ENCODE measurements at regions not wholly inside any gene's neighbourhood (a gene's known extent, or its start where the extent isn't known, plus 50 kb on each side); places are given as distances from the start of the nearest gene placed in this dataset.

DNA sequence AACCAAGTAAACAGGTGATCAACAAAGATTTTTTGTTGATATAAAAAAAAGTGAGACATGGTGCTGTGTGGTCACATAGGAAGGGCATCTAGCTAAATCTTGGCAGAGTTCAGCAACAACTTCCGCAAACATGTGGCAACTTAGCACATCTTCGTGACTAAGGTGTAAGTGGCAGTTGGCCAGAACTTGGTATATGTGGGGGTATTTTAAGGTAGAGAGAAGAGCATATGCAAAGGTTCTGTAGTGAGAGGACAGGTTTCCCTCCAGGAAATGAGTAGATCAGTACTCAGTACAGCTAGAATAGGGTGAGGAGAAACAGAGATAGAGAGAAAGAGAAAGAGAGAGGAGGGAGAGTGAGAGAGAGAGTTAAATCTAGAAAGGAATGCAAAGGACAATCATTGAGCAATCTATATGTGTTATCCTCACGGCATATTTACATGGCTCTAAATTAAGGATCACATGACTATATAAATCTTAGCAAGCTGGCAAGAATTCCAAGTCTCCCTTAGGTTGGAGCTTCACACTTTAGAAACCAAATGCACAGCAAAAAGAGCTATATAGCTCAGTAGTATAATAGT, 227.7 kb upstream of the HMGA2 start:
- DNase-seq (ENCODE audit: low read depth in 2 of 3, low spot score in 2 of 3): no peak

DNA sequence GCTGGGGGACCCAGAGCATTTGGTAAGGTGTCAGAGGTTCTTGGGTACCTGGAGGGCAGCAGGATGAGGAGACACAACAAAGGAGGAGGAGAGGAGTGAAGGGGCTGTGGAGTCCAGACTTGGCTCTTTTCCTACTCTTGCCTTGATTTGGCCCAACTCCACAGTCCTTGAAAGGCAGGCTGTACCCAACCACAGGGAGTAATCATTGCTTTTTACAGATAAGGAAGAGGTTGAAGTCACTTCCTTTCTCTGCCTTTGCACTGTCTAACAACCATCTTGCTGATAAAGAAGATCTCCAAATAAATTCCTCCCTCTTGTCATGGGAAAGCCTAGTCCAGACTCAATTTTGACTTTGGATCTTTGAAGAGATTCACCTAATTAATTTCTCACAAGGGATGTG, 226.8 kb upstream of the HMGA2 start:
- DNase-seq (ENCODE audit: low read depth in 2 of 3, low spot score in 2 of 3): no peak

DNA sequence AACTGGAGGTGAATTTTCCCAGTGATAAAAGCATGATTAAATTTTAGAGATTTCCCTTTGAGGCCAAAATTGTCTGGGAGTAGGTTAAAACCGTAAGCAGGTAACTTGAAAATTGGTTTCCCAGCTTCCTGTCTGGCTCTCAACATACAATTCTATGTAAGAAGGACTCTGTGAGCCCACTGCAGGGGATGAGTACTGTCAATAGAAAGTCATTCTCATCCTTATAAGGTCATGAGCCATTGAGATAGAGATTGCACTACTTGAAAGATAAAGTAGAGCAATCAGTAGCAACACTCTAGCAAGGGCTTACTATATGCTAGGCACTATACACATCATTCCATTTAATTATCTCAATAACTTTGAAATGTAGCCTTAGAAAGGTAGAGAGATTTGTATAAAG, 225.6 kb upstream of the HMGA2 start:
- no peak for DNase-seq (ENCODE audit: low read depth in 2 of 3, low spot score in 2 of 3)

DNA sequence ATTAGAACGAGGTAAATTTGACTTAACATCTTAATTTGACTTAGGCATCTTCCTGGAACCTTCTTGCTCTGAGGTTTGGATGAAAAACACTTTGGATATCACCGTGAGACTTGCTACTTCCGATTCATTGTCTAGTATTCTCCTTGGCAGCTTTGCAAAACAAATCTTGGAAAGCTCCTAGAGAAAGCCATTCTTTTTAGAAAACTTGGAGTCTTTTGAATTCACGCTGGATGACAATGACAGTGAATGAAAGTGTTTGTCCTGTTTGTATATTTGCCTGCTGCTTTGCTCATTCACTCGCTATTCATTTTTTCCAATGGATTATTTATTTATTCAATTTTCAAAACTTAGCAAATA, 222.1 kb upstream of the HMGA2 start:
- no peak for DNase-seq (ENCODE audit: low read depth in 2 of 3, low spot score in 2 of 3)

DNA sequence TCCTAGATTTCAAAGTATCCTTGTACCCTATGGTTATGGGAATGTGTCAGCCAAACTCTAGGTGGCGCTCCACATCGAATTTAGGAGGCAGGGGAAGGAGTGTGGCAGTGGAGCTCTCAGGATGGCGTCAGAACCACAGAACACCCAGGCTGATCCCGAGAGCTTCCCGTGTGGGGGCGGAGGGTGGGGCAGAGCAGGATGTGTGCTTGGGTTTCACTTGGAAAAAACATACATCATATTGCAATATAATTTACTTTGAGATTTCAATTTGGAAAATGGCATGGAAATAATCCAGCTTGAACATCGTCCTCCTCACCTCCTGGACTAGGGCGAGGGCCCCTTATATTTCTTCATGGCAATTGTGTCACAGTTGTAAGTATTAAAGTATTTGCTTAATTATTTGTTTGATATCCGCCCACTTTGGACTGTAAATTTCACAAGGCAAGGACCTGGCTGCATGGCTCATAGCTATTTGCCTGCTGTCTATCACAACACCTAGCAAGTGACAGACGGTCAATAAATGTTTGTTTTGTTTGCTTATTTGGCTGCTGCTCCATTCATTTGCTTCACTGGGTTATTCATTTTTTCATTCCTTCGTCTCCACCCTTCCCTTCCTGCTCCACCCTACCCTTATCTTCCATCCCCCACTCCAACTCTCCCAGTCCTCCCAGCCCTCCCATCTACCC, 221.5 kb upstream of the HMGA2 start:
- peak in 2 of 3 experiments; percentile 4 for DNase-seq (ENCODE audit: low read depth in 2 of 3, low spot score in 2 of 3)

DNA sequence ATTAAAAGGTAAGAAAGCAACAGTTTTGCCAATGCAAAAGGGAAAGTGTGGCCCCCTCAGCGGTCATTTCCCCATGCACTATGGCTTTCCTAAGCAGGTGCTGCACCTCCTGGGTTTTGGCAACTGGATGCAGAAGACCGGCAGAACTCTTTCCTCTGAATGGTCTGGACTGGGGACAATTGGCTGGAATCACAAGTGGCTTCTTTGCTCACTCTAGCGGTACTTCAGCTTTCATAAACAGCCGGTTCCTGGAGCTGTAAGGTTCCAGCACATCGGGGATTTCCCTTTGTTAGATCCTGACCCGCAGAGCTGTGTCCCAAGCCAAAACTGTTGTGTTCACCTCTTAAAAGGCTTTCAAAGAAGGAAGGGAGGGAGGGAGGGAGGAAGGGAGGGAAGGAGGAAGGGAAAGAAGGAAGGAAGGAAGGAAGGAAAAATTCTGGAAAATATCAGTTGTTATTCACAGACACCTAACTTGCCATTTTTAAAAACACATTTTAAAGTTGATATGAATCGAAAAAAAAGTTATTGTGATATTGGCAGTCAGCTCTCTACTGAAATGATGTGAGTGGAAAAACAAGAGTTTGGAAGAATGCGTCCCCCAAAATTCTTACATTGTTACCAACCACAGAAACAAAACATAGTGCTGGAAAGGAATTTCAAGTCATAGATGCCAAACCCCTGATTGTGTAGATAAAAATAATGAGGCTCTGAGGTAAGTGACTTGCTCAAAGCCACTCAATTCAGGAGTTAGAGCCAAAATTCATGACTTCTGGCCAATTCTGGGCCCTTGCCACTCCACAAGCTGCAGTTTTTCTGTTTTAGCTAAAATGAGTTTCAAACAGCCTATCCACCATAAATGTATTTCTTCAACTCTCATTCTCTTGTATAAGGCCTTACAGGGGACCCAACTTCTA, 220.6 kb upstream of the HMGA2 start:
- no peak for DNase-seq (ENCODE audit: low read depth in 2 of 3, low spot score in 2 of 3)

DNA sequence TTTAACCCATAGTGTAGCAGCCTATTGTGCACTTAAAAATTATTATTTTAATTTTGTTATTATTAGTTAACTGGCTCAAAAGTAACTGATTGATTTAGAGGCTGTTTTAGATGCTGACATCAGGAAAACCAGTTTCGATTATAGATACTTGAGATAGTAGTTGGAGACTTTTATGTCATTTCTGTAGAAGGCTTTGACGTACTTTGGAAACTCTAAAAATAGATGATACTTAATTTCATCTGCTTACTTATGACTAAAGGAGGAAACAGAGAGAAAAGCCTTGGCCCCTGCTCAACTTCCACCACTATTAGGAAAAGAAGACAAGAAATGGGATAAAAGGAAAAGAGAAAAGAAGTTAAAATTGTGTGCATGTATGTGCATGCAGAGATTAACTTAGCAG, 219.3 kb upstream of the HMGA2 start:
- no peak for DNase-seq (ENCODE audit: low read depth in 2 of 3, low spot score in 2 of 3)

DNA sequence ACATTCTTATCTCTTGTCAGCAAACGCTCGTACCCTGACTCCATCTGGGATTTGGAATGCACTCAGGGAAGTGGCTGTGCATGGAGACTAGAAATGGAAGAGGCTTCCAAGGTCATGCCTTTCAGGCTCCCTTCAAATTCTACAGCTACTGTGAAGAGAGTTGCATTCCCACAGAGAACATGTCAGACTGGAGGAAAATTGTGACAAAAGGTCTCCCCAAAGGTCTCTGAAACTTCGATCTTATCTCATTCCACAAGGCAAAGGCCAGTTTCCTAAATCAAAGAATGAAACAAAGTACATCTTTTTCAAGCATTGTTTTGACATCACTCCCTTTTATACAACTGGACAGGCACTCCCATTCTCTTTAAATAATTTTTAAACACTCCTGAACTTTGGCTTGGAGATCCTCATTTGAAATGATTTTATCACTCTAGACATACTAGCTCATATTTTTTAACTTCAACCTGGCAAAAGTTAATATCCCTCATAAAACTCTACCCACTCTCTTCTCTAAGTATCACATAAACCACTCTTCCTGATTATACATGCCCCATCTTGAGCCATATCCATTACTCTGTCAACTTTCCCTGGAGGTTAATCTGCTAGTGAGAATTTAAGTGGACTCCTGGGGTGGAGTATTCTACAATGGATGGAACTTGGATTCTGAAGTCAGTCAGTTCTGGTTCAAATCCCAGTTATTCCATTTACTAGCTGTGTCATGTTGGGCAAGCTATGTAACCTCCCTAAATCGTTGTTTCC, 218.1 kb upstream of the HMGA2 start:
- no peak for DNase-seq (ENCODE audit: low read depth in 2 of 3, low spot score in 2 of 3)

DNA sequence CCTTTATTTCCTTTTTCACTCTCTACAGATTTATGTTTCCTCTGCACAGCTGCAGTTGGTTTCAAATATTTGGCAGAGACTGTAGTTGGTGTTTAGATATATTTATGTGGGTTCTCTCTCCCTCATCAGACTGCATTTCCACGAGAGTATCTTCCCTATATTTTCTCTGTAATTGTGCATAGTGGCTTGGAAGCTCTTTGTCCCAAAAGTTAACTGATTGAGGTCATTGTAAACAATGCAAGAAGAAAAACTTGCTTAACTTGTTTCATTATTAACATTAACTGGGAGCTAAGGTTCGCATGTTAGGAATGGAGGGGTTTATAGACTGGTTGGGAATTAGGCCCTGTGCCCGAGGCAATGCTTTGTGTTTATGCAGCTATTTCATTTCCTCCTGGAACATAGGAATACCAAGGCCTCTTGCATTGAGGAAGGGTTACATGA, 216.9 kb upstream of the HMGA2 start:
- no peak for DNase-seq (ENCODE audit: low read depth in 2 of 3, low spot score in 2 of 3)

DNA sequence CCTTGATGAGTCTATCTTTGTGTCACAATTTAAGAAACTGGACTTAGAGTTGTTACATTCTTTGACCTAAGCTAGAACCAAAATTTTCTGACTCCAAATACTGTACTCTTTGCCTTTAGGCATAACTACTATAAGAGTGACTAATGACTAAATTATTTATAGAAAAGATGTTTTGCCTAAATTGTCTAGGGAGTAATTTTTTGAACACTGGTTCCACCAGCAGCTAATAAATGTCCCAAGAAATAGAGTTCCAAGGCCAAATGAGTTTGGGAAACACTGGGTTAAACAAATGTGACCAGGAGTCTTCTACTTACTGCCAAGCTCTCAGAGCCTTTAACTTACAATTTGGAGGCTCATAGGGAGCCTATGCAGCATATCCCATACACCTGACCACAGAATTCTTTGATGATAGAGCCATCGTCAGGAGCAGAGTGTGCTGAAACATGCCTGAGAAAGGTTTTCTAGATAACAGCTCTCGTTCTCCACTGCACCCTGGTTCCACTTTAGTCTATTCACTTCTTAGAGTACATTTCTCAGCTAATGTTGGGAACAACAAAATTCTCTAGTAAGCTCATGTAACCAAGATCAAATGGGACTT, 215.9 kb upstream of the HMGA2 start:
- DNase-seq (ENCODE audit: low read depth in 2 of 3, low spot score in 2 of 3): no peak

DNA sequence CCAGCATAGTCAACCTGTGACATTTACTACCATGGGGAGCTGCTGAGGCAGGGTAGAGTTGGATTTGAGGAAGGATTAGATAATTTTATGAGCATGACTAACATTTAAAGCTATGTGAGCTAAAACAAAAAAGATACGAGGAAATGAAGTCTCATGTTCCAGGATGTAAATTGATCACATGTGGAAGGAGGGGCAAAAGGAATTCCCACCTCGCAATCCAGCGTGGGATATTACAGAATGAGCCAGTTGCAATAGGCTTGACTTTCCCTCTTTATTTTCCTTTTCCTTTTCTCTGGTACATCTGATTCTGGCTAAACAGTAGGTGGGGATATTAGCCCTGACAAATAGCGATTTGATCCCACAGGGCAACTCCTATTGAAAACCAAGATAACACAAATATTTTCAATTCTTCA, 214.9 kb upstream of the HMGA2 start:
- no peak for DNase-seq (ENCODE audit: low read depth in 2 of 3, low spot score in 2 of 3)

DNA sequence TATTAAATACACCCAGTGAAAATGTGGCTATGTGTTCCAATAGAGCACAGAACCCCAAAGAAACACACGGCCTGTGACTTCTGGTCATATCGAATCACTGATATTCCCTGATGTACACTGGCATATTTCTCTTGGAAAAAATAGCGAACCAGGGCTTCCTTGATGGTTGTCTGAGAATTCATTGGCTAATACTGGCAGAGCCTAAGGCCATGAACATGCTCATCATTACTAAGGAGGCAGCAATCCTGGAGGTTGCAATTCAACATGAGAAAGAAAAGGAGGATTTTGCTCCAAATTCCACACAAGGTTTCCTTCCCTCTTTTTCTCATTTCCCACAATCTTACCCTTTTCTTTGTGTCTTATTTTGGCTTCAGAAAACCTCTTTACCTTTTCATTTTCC, 212.9 kb upstream of the HMGA2 start:
- DNase-seq (ENCODE audit: low read depth in 2 of 3, low spot score in 2 of 3): no peak

DNA sequence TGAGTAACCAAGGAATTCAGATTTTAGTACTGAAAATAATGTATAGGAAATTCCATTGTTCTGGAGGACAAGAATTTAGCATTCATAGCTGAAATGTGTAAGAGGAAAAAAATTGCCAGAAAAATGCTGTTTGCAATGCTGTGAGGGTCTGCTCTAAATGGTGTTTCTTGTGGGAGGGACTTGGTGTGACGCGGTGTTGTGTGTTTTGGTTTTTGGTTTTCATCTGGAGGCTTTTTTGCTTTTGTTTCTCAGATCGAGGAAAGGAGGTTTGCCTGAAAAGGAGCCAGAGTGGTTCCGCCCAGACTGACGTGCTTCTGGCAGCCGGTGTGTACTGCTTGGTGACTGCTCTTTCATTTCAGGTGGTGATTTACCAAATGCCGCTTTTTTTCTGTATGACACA, 211.8 kb upstream of the HMGA2 start:
- no peak for DNase-seq (ENCODE audit: low read depth in 2 of 3, low spot score in 2 of 3)

DNA sequence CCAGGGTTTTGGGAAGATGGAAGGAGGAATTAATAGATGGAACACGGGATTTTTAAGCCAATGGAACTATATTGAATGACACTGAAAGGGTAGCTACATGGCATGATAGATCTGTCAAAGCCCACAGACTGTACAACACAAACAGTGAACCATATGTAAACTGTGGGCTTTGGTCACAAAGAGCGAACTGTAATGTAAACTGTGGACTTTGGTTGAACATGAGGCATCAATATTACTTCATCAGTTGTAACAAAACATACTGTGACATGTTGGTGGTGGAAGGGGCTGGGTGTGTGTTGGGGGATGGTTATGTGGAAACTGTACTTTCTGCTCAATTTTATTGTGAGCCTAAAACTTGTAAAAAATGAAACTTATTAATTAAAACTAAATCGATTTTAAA, 210.6 kb upstream of the HMGA2 start:
- DNase-seq (ENCODE audit: low read depth in 2 of 3, low spot score in 2 of 3): no peak

DNA sequence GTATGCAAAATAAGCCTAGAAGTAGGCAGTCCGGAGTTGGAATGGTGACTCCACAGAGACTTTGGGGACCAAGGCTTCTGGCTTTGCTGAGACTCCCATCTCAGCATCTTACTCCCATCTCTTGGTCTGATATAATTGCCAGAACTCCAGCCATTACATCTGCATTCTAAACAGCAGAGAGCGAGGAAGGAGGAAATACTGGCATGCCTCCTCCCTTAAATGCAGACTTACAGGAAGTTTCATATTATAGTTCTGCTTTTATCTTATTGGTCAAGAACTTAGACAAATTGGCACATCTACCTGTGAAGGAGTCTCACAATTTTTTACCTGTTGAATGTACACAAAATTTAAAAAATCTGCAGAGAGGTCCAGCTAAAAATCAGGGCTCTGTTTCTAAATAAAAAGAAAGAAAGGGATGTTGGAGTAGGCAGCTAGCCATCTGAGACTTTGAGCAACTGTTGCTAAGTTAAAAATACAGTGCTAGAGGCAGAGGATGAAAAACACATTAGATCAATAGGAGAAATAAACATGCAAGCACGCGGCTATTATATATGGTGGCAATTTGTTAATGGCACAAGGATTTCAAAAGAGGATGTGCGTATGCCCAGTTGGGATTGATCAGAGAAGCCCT, 209.9 kb upstream of the HMGA2 start:
- no peak for DNase-seq (ENCODE audit: low read depth in 2 of 3, low spot score in 2 of 3)

DNA sequence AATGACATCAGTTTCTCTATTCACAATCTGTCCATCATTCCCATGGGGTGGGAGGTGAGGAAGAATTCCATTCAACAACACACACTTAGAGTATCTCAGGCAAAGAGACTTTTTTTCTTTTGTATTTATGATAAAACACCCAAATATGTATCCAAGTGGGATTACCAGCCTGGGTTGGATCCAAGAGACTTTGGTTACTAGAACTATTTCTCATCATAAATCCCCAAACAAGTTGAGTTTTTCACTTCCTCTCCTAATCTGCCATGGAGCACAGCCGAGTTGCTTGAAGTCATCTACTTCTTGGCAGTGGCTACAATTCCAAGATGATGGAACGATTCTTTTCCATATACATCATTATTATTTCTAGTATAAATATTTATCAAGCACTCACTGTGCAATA, 209.2 kb upstream of the HMGA2 start:
- DNase-seq (ENCODE audit: low read depth in 2 of 3, low spot score in 2 of 3): no peak

DNA sequence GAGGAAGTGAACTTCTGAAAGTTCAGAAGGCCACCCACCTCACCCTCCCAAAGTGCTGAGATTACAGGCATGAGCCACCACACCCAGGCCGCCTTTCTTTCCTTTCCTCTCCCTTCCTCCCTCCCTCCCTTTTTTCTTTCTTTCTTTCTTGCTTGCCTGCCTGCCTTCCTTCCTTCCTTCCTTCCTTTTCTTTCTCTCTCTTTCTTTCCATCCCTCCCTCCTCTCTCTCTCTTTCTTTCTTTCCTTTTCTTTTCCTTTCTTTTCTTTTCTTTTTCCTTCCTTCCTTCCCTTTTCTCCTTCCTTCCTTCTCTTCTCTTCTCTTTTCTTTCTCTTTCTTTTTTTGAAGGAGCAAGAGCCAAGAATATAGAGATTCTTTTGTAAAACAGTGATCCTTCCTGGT, 208.3 kb upstream of the HMGA2 start:
- DNase-seq (ENCODE audit: low read depth in 2 of 3, low spot score in 2 of 3): no peak

DNA sequence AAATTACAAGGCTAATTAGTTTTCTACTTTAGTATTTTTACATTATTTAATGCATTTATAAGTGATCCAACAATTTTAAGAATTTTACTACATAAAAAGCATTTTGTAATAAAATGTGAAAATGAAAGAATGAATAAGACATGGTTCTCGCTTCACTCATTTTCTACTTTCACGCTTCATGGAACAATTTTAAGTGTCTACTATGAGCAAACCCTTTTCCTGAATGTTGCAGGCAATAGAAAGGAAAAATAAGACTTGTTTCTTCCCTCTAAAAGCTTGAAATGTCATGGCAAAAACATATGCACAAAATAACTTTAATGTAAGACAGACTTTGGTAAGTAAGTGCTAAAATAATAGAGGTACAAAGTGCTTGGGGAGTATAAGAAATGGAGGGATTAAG, 205.7 kb upstream of the HMGA2 start:
- DNase-seq (ENCODE audit: low read depth in 2 of 3, low spot score in 2 of 3): no peak

DNA sequence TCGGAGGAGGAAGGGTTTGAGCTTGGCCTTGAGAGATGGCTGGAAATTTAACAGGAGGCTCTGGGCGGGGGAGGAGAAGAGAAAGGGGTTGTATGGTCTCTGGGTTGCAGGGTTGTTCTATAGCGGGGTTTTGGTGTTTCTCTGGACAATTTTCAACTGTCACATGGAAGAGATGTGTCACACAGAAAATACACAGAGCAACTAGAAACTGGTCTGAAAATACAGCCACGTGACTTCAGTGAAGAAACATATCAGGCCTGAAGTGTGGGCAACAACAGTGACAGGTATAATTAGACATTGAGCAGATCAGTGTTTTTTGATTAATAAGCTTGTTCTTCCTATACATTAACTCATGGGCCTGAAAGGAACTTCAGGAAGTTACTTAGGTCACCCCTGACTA, 205.3 kb upstream of the HMGA2 start:
- DNase-seq (ENCODE audit: low read depth in 2 of 3, low spot score in 2 of 3): no peak

DNA sequence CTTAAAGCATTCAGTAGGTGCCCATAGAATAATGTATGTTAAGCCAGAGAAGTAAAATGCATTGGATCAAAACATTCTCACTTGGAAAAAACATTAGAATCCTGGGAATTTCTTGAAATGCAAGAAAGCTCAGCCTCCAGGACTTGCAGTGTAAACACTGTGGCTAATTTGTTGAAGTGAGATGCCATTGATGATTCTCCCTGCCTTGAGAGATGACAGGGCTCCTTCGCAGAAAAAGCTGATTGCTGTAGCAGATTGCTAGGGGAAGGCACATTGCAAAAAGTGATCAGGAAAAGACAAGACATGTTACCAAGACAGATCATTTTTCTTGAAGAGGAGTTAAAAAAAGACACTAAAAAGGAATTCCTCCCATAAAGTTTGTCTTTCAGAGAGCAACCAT, 204.2 kb upstream of the HMGA2 start:
- no peak for DNase-seq (ENCODE audit: low read depth in 2 of 3, low spot score in 2 of 3)

DNA sequence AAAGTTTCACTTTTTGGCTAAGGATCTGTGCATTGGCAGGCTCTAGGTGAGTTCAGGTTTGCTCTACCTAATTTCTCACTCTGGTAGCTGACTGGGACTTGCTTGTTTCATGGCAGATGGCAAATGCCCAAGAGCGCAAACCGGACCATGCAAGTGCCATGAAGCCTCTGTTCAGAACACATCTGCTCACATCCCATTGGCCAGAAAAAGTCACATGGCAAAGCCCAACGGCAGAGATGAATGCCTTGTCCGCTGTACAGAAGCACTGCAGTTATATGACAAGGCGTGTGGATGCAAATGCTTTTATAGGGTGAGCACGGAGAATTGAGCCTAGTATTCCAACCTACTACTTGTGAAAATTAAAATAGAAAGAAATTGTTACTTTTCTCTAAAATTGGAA, 202.2 kb upstream of the HMGA2 start:
- DNase-seq (ENCODE audit: low read depth in 2 of 3, low spot score in 2 of 3): no peak

Data from activated CD8-positive, alpha-beta memory T cell treated with anti-CD3 and anti-CD28 coated beads for 48 hours (primary cell).